Gastroesophageal sphincter (tissue), 3 donors: ENCODE measurements at regions not wholly inside any gene's neighbourhood (a gene's known extent, or its start where the extent isn't known, plus 50 kb on each side); places are given as distances from the start of the nearest gene placed in this dataset.

Experiments
- CTCF ChIP-seq, 4 experiments: fragments of 200-600 bp in 2 of 4; fragments of 450-650 bp in 2 of 4; sonication (generic) in 1 of 4; IDR thresholded peaks; one replicate each; pipeline ENCODE4 v1.5.1; 2017 to 2019; ENCODE audit warnings: antibody characterized with exemption in 4 of 4, mild to moderate bottlenecking in 2 of 4, moderate library complexity in 2 of 4
- EP300 ChIP-seq: sonication (generic); formaldehyde crosslinking; IDR thresholded peaks from one replicate; pipeline ENCODE4 v1.6.1; 2017; ENCODE audit warnings: antibody characterized with exemption, mild to moderate bottlenecking
- POLR2A ChIP-seq, 2 donors: fragments of 450-650 bp; IDR thresholded peaks; one replicate each; pipeline ENCODE4 v1.6.1; 2017; ENCODE audit warnings: antibody characterized with exemption in 2 of 2, mild to moderate bottlenecking in 2 of 2, moderate library complexity in 1 of 2
- POLR2AphosphoS5 ChIP-seq: sonication (generic); formaldehyde crosslinking; IDR thresholded peaks from one replicate; pipeline ENCODE4 v1.6.1; 2017; ENCODE audit warnings: antibody characterized with exemption

- TF ChIP-seq POLR2A (IDR thresholded peaks at IDR 0.05) (no peak), CTCF (IDR thresholded peaks at IDR 0.05) (no peak), POLR2AphosphoS5 (no peak), EP300 (no peak)
Measured at GRCh38 chr2:239663364-239663924, 262.6 kb upstream of the HDAC4 start.
